Activated T-helper 1 cell treated with anti-CD3 and anti-CD28 coated beads, Interleukin-2, amount 50 U/mL, for 16 hours (primary cell): ENCODE measurements at regions not wholly inside any gene's neighbourhood (a gene's known extent, or its start where the extent isn't known, plus 50 kb on each side); places are given as distances from the start of the nearest gene placed in this dataset.

ENCODE experiments used
- DNase-seq, 2 donors: peaks; one replicate each; pipeline ENCODE4 v3.0.0-alpha.2; 2020; ENCODE audit warnings: low read depth in 1 of 2, low spot score in 1 of 2

GRCh38 chr22:48883211-48883960 lies 944.3 kb downstream of the BRD1 start:
- no peak for DNase-seq

GRCh38 chr22:48882636-48883200 lies 945.0 kb downstream of the BRD1 start:
- no peak for DNase-seq

GRCh38 chr22:48881326-48881980 lies 946.2 kb downstream of the BRD1 start:
- DNase-seq = no peak

- DNase-seq = no peak
Observed at GRCh38 chr22:48880749-48881148, 946.9 kb downstream of the BRD1 start.

- DNase-seq = no peak
Observed at GRCh38 chr22:48876951-48877350, 950.7 kb downstream of the BRD1 start.

- DNase-seq = no peak
Observed at GRCh38 chr22:48874956-48875355, 952.7 kb downstream of the BRD1 start.

GRCh38 chr22:48873191-48873520 lies 954.5 kb downstream of the BRD1 start:
- no peak for DNase-seq

- DNase-seq = no peak
Observed at GRCh38 chr22:48872271-48873190, 955.1 kb downstream of the BRD1 start.

- DNase-seq = no peak
Observed at GRCh38 chr22:48871176-48871840, 956.4 kb downstream of the BRD1 start.

GRCh38 chr22:48870436-48870835 lies 957.2 kb downstream of the BRD1 start:
- DNase-seq = no peak

GRCh38 chr22:48869788-48870187 lies 957.9 kb downstream of the BRD1 start:
- DNase-seq = no peak

- DNase-seq = no peak
Observed at GRCh38 chr22:48869161-48869560, 958.5 kb downstream of the BRD1 start.

GRCh38 chr22:48868554-48868953 lies 959.1 kb downstream of the BRD1 start:
- DNase-seq = no peak

- DNase-seq = no peak
Observed at GRCh38 chr22:48867891-48868290, 959.8 kb downstream of the BRD1 start.

- no peak for DNase-seq
Observed at GRCh38 chr22:48866906-48867681, 960.6 kb downstream of the BRD1 start.

- DNase-seq = no peak
Observed at GRCh38 chr22:48864748-48865147, 962.9 kb downstream of the BRD1 start.

GRCh38 chr22:48863965-48864528 lies 963.6 kb downstream of the BRD1 start:
- DNase-seq = no peak

GRCh38 chr22:48860557-48860956 lies 967.1 kb downstream of the BRD1 start:
- no peak for DNase-seq

GRCh38 chr22:48858856-48859255 lies 968.8 kb downstream of the BRD1 start:
- DNase-seq = no peak

- DNase-seq = no peak
Observed at GRCh38 chr22:48858121-48858520, 969.6 kb downstream of the BRD1 start.
